Mesenchymal stem cell (in vitro differentiated cells and primary cell): ENCODE measurements at regions not wholly inside any gene's neighbourhood (a gene's known extent, or its start where the extent isn't known, plus 50 kb on each side); places are given as distances from the start of the nearest gene placed in this dataset.

ENCODE experiments used
- DNase-seq: peaks from one replicate; pipeline ENCODE4 v3.0.0-alpha.2; 2013
- H2AFZ ChIP-seq: one replicate; pipeline ENCODE4 v1.6.1; 2013; ENCODE audit warnings: low read depth, mild to moderate bottlenecking, control low read depth, inconsistent platforms, low read length, moderate library complexity
- H2AK5ac ChIP-seq: 2 replicates; pipeline ENCODE4 v1.6.1; 2013; ENCODE audit warnings: low read length, moderate library complexity, mild to moderate bottlenecking, inconsistent platforms; ENCODE audit not compliant: severe bottlenecking
- H2BK120ac ChIP-seq: one replicate; pipeline ENCODE4 v1.6.1; 2013; ENCODE audit warnings: low read depth, mild to moderate bottlenecking, inconsistent platforms, low read length, moderate library complexity
- H2BK12ac ChIP-seq, 2 experiments: one replicate each; pipeline ENCODE4 v1.6.1; 2013; ENCODE audit warnings: inconsistent platforms in 2 of 2, low read length in 2 of 2, mild to moderate bottlenecking in 2 of 2, moderate library complexity in 2 of 2, control low read depth in 1 of 2
- H2BK15ac ChIP-seq: one replicate; pipeline ENCODE4 v1.6.1; 2013; ENCODE audit warnings: mild to moderate bottlenecking, low read depth, inconsistent platforms; ENCODE audit not compliant: poor library complexity, severe bottlenecking
- H2BK5ac ChIP-seq: 2 replicates; pipeline ENCODE4 v1.6.1; 2013; ENCODE audit warnings: low read depth, mild to moderate bottlenecking, low read length, control low read depth, inconsistent platforms; ENCODE audit not compliant: poor library complexity, severe bottlenecking
- H3K14ac ChIP-seq, 2 experiments: one replicate each; pipeline ENCODE4 v1.6.1; 2013; ENCODE audit warnings: inconsistent platforms in 2 of 2, low read length in 2 of 2, control low read depth in 1 of 2, mild to moderate bottlenecking in 1 of 2, moderate library complexity in 1 of 2
- H3K18ac ChIP-seq, 2 experiments: one replicate each; pipeline ENCODE4 v1.6.1; 2013; ENCODE audit warnings: inconsistent platforms in 2 of 2, low read length in 2 of 2, control low read depth in 1 of 2, low read depth in 1 of 2, mild to moderate bottlenecking in 1 of 2
- H3K23ac ChIP-seq, 2 experiments: one replicate each; pipeline ENCODE4 v1.6.1; 2013; ENCODE audit warnings: inconsistent platforms in 2 of 2, low read length in 2 of 2, mild to moderate bottlenecking in 2 of 2, moderate library complexity in 2 of 2, control low read depth in 1 of 2
- H3K27ac ChIP-seq: 2 replicates; pipeline ENCODE4 v1.5.1; 2013; ENCODE audit warnings: mild to moderate bottlenecking, moderate library complexity, low read length, control low read depth, inconsistent platforms; ENCODE audit not compliant: poor library complexity, severe bottlenecking
- H3K27me3 ChIP-seq, 2 experiments: 2 replicates each; pipeline versions ENCODE4 v1.6.1 to v1.7.0; 2013; ENCODE audit warnings: low read length in 2 of 2, mild to moderate bottlenecking in 2 of 2, moderate library complexity in 2 of 2, control low read depth in 1 of 2, inconsistent platforms in 1 of 2; ENCODE audit not compliant: control insufficient read depth in 1 of 2, insufficient read depth in 1 of 2
- H3K36me3 ChIP-seq, 2 experiments: 2 replicates each; pipeline versions ENCODE4 v1.6.1 to v1.7.0; 2013; ENCODE audit warnings: low read length in 2 of 2, control low read depth in 1 of 2, inconsistent platforms in 1 of 2, low read depth in 1 of 2, mild to moderate bottlenecking in 1 of 2; ENCODE audit not compliant: insufficient read depth in 2 of 2, control insufficient read depth in 1 of 2
- H3K4ac ChIP-seq, 2 experiments: one replicate each; pipeline ENCODE4 v1.6.1; 2013; ENCODE audit warnings: inconsistent platforms in 2 of 2, low read length in 2 of 2, mild to moderate bottlenecking in 2 of 2, moderate library complexity in 2 of 2, control low read depth in 1 of 2, low read depth in 1 of 2
- H3K4me1 ChIP-seq: 2 replicates; pipeline ENCODE4 v1.6.1; 2013; ENCODE audit warnings: low read depth, low read length, control low read depth; ENCODE audit not compliant: control insufficient read depth, insufficient read depth
- H3K4me2 ChIP-seq: 2 replicates; pipeline ENCODE4 v1.6.1; 2013; ENCODE audit warnings: low read length, mild to moderate bottlenecking, inconsistent platforms; ENCODE audit not compliant: poor library complexity, severe bottlenecking
- H3K4me3 ChIP-seq, 2 experiments: 2 replicates each; pipeline versions ENCODE4 v1.5.1 to v1.7.0; 2013; ENCODE audit warnings: low read length in 2 of 2, mild to moderate bottlenecking in 2 of 2, control low read depth in 1 of 2, low read depth in 1 of 2; ENCODE audit not compliant: insufficient read depth in 1 of 2
- H3K79me1 ChIP-seq: replicated peaks from 2 replicates; pipeline ENCODE4 v1.6.1; 2013; ENCODE audit warnings: mild to moderate bottlenecking, control low read depth, low read length, inconsistent platforms; ENCODE audit not compliant: poor library complexity, severe bottlenecking
- H3K9ac ChIP-seq: 2 replicates; pipeline ENCODE4 v1.7.0; 2013; ENCODE audit warnings: mild to moderate bottlenecking, low read length, moderate library complexity
- H3K9me3 ChIP-seq: 2 replicates; pipeline ENCODE4 v1.7.0; 2013; ENCODE audit warnings: mild to moderate bottlenecking, low read length; ENCODE audit not compliant: control insufficient read depth
- H4K8ac ChIP-seq: one replicate; pipeline ENCODE4 v1.6.1; 2013; ENCODE audit warnings: inconsistent platforms, mild to moderate bottlenecking, low read length, moderate library complexity
- H4K91ac ChIP-seq: one replicate; pipeline ENCODE4 v1.6.1; 2013; ENCODE audit warnings: mild to moderate bottlenecking, low read length, inconsistent platforms
- WGBS: methylation state at CpG from one replicate; pipeline ENCODE4 v1.1.7; 2013; ENCODE audit warnings: mixed read lengths; 5-methylcytosine and 5-hydroxymethylcytosine counted together

DNA sequence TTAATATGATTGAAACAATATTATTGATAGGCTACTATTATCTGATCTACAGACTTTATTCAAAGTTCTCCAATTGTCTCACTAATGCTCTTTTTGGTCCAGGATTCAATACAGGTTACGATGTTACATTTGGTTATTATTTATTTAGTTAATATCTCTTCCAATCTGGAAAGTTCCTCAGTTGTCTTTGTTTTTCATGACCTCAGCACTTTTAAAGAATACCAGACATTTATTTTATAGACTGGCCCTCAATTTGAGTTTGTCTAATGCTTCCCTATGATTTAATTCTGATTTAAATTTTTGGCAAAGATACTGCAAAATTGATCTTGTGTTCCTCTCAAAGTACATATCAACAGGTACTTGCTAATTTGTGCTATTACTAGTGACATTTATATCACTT lies 937.4 kb downstream of the KCNMA1 start:
- Histone ChIP-seq H2BK12ac (no peak overlapping the region), H3K27ac (no peak overlapping the region), H2AK5ac (no peak overlapping the region), H2BK5ac (no peak overlapping the region), H3K4me1 (no peaks in the 10 kb centered on the region), H3K14ac (no peak overlapping the region), H3K36me3 (no peaks in the 10 kb centered on the region), H3K4ac (no peak overlapping the region), H4K91ac (no peak overlapping the region), H2BK120ac (no peak overlapping the region), H3K4me3 (no peak overlapping the region), H3K9ac (no peak overlapping the region), H3K79me1 (no peaks in the 10 kb centered on the region), H3K4me2 (no peak overlapping the region), H2BK15ac (no peak overlapping the region), H3K18ac (no peak overlapping the region), H3K23ac (no peak overlapping the region), H3K27me3 (no peaks in the 10 kb centered on the region), H4K8ac (no peak overlapping the region), H2AFZ (no peak overlapping the region), H3K9me3 (peaks cover 10% of the 10 kb centered on the region)
- WGBS, result no CpG with 5 or more reads among the region's 1 CpG
- no peak for DNase-seq

DNA sequence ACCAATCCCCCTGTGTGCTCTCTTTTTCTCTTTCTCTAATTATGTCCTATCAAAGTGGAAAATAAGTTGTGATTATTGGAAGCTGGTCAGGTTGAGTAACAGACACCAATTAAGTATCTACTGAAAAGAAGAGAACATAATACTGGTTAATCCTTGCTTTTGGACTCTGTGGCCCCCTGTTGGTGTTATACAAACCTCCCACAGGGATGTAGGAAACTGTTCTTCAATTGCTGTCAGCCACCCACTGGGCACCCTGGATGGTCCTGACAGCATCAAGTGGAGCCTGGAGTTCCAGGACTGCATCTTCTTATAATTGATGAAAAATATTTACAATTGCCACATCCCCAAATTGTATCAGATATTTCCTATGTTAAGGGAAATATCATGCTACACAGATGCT lies 939.7 kb downstream of the KCNMA1 start:
- Histone ChIP-seq H3K4ac (no peak overlapping the region), H3K36me3 (no peaks in the 10 kb centered on the region), H3K27ac (no peak overlapping the region), H3K9ac (no peak overlapping the region), H3K18ac (no peak overlapping the region), H2BK12ac (no peak overlapping the region), H2AFZ (no peak overlapping the region), H2BK5ac (no peak overlapping the region), H3K79me1 (no peaks in the 10 kb centered on the region), H3K27me3 (no peaks in the 10 kb centered on the region), H3K4me2 (no peak overlapping the region), H4K8ac (no peak overlapping the region), H2BK120ac (no peak overlapping the region), H3K23ac (no peak overlapping the region), H3K4me3 (no peak overlapping the region), H2AK5ac (no peak overlapping the region), H3K9me3 (peaks cover 6% of the 10 kb centered on the region), H3K4me1 (no peaks in the 10 kb centered on the region), H2BK15ac (no peak overlapping the region), H3K14ac (no peak overlapping the region), H4K91ac (no peak overlapping the region)
- no peak for DNase-seq

DNA sequence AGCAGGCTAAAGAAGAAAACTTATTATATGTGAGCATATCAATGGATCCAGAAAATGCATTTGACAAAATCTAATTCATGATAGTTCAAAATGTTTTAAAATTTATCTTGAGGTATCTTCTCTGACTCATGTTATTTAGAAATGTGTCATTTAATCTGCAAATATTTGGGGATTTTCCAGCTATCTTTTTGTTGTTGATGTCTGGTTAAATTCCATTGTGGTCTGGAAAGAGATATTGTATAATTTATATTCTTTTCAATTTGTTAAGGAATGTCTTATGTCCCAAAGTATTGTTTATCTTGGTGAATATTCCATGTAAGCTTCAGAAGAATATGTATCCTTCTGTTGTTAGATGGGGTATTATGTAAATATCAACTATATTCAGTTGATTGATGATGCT lies 942.5 kb downstream of the KCNMA1 start:
- no peak overlapping the region for H3K18ac ChIP-seq
- DNase-seq, result no peak

DNA sequence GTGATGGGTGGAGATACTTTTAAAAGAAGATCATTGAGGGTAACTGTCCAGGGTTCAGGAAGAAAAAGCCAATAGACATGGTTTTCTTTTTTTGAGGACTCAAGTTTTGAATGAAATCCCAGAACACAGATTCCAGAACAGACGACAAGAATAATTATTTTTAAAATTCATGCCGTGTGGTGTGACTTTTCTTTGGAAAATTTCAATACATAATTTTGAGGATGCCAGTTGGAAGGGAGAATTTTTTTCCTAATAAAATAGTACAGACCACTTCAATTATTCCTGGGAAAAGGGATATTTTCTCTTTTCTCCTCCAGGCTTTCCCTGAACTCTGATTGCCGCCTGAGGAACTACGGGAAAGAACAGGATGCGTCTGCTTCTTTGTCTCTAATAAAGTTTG lies 951.4 kb downstream of the KCNMA1 start:
- H3K27ac ChIP-seq, result no peak overlapping the region
- H4K8ac ChIP-seq, result no peak overlapping the region
- no peak overlapping the region for H4K91ac ChIP-seq
- no peak overlapping the region for H3K18ac ChIP-seq
- WGBS, result 81% methylated on average over 4 of the region's 5 CpGs
- no peak for DNase-seq
- no peaks in the 10 kb centered on the region for H3K4me1 ChIP-seq
- peaks cover 22% of the 10 kb centered on the region for H3K9me3 ChIP-seq
- no peak overlapping the region for H2BK5ac ChIP-seq
- no peak overlapping the region for H2BK12ac ChIP-seq
- H3K27me3 ChIP-seq, result peaks cover 0 to 13% of the 10 kb centered on the region in 2 experiments
- H3K23ac ChIP-seq, result no peak overlapping the region
- no peak overlapping the region for H3K4ac ChIP-seq
- no peak overlapping the region for H2BK15ac ChIP-seq
- no peak overlapping the region for H3K4me2 ChIP-seq
- H2AK5ac ChIP-seq, result no peak overlapping the region
- H3K14ac ChIP-seq, result no peak overlapping the region
- no peaks in the 10 kb centered on the region for H3K36me3 ChIP-seq
- H2AFZ ChIP-seq, result no peak overlapping the region
- no peak overlapping the region for H2BK120ac ChIP-seq
- H3K9ac ChIP-seq, result no peak overlapping the region
- no peak overlapping the region for H3K4me3 ChIP-seq
- no peaks in the 10 kb centered on the region for H3K79me1 ChIP-seq

More for the DNA sequence above, 942.5 kb downstream of the KCNMA1 start:
- no peak overlapping the region for H4K91ac ChIP-seq
- no peak overlapping the region for H2AK5ac ChIP-seq
- H3K4me1 ChIP-seq, result no peaks in the 10 kb centered on the region
- H2BK12ac ChIP-seq, result no peak overlapping the region
- no peak overlapping the region for H3K9ac ChIP-seq
- no peaks in the 10 kb centered on the region for H3K27me3 ChIP-seq
- no peak overlapping the region for H2BK15ac ChIP-seq
- no peak overlapping the region for H3K4me3 ChIP-seq
- H3K4ac ChIP-seq, result no peak overlapping the region
- no peaks in the 10 kb centered on the region for H3K79me1 ChIP-seq
- H2AFZ ChIP-seq, result no peak overlapping the region
- H2BK5ac ChIP-seq, result no peak overlapping the region
- no peak overlapping the region for H3K27ac ChIP-seq
- no peak overlapping the region for H3K4me2 ChIP-seq
- no peaks in the 10 kb centered on the region for H3K36me3 ChIP-seq
- H4K8ac ChIP-seq, result no peak overlapping the region
- no peak overlapping the region for H3K23ac ChIP-seq
- H2BK120ac ChIP-seq, result no peak overlapping the region
- H3K9me3 ChIP-seq, result peaks cover 5% of the 10 kb centered on the region
- no peak overlapping the region for H3K14ac ChIP-seq
